NCI-H1694 treated with DMSO at 0.1 percent for 48 hours (cell line): ENCODE measurements at regions not wholly inside any gene's neighbourhood (a gene's known extent, or its start where the extent isn't known, plus 50 kb on each side); places are given as distances from the start of the nearest gene placed in this dataset.
"Not testable (repeated sequence)": the region's sequence is repeated elsewhere in the genome, so short reads cannot be mapped to it uniquely, and the experiment has no call there.

Experiments
- DNase-seq: peaks from one replicate; lab custom pipeline; 2025; lab: John Stamatoyannopoulos, UW

DNA sequence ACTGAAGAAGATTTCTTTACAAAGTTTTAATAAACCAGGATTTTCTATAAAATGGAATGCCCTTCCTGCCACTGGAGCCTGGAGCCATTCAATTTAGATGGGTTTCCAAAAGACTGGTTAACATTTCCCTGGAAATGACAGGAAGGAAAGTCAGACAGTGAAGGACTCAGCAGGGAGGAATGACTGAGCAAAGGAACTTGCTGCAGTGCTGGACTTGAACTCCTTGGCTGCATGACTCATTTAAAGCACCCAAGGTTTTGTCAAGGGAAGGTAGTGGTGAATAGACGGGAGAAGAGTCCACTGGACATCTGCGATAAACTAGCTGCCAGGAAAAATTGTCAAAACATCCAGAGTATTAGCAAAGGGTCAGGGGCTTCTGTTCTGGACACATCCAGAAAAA, 163.8 kb upstream of the SLC28A3 start:
- no peak for DNase-seq

DNA sequence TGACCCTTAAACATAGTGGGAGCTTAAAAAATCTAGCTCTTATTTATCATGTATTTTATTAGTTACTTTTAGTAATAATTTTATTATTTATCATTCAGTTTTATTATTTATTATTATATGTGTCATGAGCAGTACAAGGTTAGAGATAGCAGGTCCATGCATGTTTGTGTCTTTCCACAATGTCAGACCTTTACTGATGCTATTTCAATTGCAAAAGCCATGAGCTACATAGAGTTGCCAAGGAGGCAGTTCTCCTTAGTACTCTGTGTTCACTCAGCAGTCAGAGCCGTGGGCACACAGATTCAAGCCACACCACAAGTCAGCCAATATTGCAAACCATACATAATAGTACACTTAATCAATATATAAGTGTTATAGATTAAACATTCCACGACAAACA, 157.9 kb upstream of the NTRK2 start:
- no peak for DNase-seq

GRCh38 chr9:84512493-84512892, 157.0 kb upstream of the NTRK2 start:
- no peak for DNase-seq

- no peak for DNase-seq
These were observed 156.1 kb upstream of the NTRK2 start for GRCh38 chr9:84513473-84513872.

DNA sequence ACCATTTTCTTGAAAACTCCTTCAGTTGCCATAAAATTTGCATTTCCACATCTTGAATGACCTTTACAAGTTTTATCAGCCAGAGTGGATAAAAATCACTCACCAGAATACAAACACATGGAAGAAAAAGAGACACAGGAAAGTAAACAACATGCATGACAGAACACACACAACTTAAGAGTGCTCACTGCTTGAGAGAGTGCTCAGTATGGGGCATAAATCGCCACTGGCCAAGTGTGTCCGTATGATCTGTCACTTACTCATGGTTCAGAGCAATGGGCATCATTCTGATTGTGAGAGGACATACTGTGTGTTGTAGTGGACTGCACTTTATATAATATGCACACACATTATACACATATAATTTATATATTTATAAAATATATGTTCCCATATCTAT, 155.6 kb upstream of the NTRK2 start:
- no peak for DNase-seq

DNA sequence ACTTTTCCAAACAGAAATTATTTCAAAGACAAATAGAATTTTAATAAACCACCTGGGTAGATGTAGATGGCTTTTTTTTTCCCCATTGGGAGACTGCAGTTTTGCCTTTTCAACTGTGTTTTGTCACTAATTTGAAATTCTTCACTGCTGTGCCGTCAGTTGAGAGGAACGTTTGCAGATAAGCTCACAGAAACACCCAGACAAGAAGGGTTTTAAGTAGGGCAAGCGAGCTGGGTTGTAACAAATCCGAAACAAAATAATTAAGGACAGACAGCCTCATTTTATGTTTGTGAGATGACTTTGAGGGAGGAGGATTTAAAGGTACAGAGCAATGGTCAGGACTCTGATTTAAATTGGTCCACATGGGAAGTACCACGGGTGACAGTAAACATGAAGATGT, 155.1 kb upstream of the NTRK2 start:
- no peak for DNase-seq

- no peak for DNase-seq
These were observed 152.5 kb upstream of the NTRK2 start for GRCh38 chr9:84517026-84517425.

GRCh38 chr9:84519413-84519812, 150.1 kb upstream of the NTRK2 start:
- no peak for DNase-seq

- no peak for DNase-seq
These were observed 148.3 kb upstream of the NTRK2 start for GRCh38 chr9:84521208-84521607.

- not testable (repeated sequence) for DNase-seq
These were observed 143.3 kb upstream of the NTRK2 start for GRCh38 chr9:84526211-84526610.

- not testable (repeated sequence) for DNase-seq
These were observed 142.3 kb upstream of the NTRK2 start for GRCh38 chr9:84527060-84527720.

DNA sequence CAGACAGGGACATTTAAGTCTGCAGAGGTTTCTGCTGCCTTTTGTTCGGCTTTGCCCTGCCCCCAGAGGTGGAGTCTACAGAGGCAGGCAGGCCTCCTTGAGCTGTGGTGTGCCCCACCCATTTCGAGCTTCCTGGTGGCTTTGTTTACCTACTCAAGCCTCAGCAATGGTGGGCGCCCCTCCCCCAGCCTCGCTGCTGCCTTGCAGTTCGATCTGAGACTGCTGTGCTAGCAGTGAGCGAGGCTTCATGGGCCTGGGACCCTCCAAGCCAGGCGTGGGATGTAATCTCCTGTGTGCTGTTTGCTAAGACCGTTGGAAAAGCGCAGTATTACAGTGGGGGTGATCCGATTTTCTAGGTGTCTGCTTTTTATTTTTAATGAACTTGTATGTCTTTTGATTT, 133.6 kb upstream of the NTRK2 start:
- not testable (repeated sequence) for DNase-seq

DNA sequence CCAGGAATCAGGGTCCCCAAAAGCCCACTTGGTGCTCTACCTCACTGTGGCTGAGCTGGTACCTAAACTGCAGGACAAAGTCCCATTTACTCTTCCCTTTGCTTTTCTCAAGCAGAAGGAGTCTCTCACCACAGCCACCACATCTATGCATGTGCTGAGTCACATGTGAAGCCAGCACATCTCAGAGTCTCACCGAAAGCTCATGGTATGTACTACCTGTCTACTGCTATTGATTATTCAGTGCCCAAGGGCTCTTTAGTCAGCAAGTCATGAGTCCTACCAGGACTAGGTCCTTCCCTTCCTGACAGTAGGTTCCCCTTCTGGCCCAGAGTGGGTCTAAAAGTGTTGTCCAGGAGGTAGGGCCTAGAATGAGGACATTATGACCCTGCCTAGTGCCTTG, 130.7 kb upstream of the NTRK2 start:
- DNase-seq, result no peak

DNA sequence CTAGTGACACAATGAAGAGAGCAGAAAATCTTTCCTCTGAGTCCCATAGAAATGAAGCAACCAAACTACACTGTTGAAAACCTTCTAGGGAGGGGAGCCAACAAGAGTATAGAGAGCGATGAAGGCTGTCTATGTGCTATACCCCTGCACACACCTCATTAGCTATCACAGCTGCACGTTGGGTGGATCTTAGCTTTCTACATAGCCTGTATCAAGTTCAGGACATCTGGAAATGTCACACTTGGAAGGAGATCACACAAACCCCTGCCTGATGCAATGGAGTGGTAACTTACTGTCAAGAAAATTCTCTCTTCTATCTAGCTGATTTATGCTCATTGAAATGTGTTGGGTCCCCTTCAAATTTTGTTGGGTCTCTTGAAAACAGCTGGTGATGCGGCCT, 127.0 kb upstream of the NTRK2 start:
- no peak for DNase-seq

GRCh38 chr9:84554069-84554664, 115.4 kb upstream of the NTRK2 start:
- DNase-seq, result no peak

DNA sequence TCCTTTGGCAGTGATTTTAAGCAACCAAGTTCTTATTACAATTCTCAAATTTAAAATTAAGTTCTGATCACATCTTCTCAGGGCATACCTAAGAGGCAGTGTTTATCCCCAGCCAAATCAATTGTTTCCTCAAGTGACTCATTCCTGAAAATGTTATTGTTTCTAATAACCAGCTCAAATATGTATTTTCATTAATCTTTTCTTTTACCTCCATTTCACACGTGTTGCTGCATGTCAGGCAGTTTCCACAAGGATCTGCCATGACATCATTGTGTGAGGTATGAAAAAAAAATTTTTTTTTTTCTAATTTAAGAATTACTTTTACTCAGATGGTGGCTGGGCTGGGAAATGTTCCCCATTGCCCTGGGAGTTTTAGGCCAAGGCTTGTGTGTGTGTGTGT, 113.0 kb upstream of the NTRK2 start:
- DNase-seq, result no peak

GRCh38 chr9:84557751-84558150, 111.8 kb upstream of the NTRK2 start:
- no peak for DNase-seq

DNA sequence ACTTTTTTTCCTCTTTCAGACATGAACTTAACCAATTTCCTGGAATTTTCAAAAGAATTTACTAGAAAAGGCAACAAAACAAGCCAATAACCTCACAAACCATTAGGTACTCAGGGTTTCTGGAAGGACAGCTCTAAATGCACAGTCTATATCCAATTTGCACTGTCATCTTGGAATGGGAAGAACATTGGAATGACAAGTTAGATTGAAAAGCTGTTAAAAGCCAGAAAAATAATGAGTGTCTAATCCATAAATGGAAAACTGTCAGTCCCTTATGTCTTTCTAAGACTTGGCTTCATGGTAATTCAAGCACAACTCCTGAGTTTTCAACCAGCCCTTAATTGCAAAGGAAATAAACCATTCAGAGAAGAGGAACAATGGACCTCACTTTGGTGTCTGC, 105.8 kb upstream of the NTRK2 start:
- DNase-seq, result no peak

GRCh38 chr9:84567805-84568204, 101.7 kb upstream of the NTRK2 start:
- DNase-seq, result no peak

DNA sequence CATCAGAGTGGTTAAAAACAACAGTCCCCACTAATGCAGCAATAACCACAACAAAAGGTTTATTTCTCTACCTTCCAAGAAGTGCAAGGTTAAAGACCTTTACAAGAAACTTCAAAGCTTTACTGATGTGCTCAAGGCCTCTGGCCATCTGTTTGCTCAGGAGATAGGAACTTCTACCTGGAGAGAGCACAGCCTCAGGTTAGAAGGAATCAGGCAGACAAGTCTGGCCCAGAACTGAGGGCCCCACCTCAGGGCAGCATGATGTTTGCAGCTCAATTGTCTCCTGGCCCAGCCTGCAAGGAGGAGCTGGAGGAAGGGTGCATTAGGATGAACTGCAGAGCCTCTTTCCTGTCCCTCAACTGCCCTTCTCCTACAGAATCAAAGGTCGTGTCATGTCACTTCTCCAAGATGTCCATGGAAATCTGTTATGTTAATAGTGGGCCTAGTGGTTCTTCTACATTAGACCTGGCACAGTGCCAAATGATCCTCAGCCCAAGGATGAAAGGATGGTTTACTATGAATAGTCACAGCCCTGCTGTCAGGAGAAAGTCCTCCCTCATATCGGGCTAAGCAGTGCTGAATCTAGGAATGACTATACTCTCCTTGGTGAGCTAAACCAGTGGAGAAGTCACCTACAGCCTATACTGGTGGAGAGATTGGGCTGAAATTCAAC, 98.9 kb upstream of the NTRK2 start:
- no peak for DNase-seq

DNA sequence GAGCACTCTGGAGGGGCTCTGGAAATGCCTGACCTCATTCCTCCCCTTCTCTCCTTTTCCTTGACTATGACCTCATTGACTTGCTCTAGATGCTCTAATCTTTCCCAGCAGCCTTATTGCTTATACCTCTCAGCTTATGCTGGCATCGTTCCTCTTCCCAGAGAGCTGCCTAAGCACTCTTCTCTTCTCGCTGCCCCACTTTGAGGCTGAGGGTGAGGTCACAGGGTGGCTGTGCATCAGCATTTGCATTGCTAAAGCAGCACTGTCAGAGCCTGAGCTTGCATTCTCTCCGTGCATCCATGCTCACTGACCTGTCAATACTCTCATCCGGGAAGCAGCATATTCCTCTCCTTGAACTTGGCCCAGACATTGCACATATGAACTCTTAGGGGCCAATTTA, 96.4 kb upstream of the NTRK2 start:
- DNase-seq, result no peak

- DNase-seq, result no peak
These were observed 93.8 kb upstream of the NTRK2 start for GRCh38 chr9:84575705-84576104.

DNA sequence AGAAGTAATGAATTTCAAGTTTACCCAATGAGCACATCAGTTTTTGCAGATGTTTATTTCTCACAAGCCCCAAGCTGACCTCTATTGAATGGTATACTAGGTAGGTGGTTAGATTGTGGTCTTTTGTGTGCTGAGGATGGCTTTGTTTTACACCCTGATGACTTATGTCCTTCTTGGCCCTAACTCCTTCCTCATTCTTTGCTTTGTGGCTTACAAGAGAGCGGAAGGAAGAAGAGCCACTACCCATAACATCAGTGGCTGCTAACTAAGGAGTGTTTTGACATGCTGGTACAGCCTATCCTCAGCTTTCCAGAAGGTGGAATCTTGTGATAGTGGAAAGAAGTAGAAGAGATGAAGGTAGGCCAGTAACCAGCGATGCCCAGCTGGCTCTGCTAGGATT, 85.7 kb upstream of the NTRK2 start:
- DNase-seq, result no peak

DNA sequence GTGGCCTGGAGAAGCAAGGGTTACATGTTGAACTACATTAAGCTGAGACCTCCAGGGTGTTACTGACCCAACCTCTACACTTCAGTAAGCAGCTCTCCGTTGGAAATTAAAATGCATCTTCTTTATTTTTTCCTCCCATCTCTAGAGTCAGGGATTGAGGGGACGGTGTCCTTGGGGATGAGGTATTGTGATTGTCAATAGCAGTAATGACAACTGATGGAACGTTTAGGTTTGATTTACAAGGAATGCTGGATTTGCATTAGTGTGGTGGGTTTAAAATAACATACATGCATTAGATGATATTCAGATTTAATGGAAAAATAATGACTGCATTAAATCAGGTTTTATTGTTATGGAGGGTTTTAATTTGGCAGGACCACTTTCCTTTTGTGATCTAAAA, 82.9 kb upstream of the NTRK2 start:
- no peak for DNase-seq
